ENCODE measurements at regions not wholly inside any gene's neighbourhood (a gene's known extent, or its start where the extent isn't known, plus 50 kb on each side); places are given as distances from the start of the nearest gene placed in this dataset. TPM values are rescaled to one million over a fixed set of nuclear protein-coding genes. Genes with fewer than 3 reads are reported as not detected.
A peak's percentile ranks its signal among the peaks of the same experiment; 100 is the strongest.

DNA sequence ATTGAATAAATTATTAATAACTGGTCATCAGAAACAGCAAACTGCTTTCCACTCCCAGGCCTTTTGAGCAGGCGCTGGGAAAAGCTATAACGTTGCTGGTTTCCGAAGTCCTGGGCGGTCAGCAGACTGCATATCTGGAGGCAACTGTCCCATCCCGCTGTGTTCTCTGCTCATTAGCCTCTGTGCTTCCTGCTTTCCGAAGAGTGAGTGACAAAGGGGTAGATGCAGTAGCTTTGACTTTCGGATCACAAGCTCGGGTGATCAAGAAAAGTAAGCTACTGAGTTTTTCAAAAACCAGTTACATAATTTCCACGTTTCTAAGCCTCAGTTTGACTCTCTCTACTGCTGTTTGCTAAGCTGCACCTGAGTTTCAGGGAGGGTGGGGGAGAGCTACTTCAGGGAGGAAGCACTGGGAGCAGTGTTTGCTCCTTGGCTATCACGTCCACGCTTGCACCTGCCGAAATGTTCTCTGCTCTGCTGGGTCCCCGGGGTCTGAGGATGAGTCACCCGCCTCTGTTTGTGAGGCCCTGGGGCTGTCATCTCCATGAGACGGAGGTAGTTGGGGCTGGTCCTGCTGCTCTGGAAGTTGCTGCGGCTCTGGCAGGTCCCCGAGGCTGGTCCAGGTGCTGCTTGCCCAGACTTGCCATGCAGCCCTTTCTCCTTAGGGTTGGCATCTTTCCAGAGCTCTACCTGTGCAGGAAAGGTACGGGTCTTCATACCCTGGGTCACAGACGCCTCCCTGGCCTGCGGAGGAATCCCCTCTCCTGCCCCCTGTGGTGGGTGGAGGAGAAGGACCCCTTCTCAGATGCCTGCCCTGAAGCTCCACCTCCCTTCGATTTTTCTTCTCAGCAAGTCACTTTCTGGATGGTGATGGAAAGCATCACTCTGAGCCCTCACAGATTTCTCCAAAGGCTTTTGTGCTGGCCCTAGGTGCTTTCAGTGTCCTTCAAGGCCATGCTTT lies 220.0 kb downstream of the QKI start:
- 86 to 89% methylated on average over 17 to 21 of the region's 21 CpGs for WGBS, 2 donors
- Histone ChIP-seq H3K4me3 (no peak overlapping the region), H3K27me3 (peaks cover 0 to 17% of the 10 kb centered on the region in 2 donors), H3K9me3 (peaks cover 0 to 12% (median 0%) of the 10 kb centered on the region in 4 donors), H3K4me1 (peaks cover 0 to 6% (median 0%) of the 10 kb centered on the region in 4 donors), H3K36me3 (no peaks in the 10 kb centered on the region), H3K27ac (no peak overlapping the region)
- TF ChIP-seq, protein P1, sequence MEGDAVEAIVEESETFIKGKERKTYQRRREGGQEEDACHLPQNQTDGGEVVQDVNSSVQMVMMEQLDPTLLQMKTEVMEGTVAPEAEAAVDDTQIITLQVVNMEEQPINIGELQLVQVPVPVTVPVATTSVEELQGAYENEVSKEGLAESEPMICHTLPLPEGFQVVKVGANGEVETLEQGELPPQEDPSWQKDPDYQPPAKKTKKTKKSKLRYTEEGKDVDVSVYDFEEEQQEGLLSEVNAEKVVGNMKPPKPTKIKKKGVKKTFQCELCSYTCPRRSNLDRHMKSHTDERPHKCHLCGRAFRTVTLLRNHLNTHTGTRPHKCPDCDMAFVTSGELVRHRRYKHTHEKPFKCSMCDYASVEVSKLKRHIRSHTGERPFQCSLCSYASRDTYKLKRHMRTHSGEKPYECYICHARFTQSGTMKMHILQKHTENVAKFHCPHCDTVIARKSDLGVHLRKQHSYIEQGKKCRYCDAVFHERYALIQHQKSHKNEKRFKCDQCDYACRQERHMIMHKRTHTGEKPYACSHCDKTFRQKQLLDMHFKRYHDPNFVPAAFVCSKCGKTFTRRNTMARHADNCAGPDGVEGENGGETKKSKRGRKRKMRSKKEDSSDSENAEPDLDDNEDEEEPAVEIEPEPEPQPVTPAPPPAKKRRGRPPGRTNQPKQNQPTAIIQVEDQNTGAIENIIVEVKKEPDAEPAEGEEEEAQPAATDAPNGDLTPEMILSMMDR (IDR thresholded peaks at IDR 0.05): no peak
- TF ChIP-seq POLR2A (IDR thresholded peaks at IDR 0.05) (no peak), EP300 (IDR thresholded peaks at IDR 0.05) (no peak)
- no peak for DNase-seq (ENCODE audit: low spot score in 2 of 2)

DNA sequence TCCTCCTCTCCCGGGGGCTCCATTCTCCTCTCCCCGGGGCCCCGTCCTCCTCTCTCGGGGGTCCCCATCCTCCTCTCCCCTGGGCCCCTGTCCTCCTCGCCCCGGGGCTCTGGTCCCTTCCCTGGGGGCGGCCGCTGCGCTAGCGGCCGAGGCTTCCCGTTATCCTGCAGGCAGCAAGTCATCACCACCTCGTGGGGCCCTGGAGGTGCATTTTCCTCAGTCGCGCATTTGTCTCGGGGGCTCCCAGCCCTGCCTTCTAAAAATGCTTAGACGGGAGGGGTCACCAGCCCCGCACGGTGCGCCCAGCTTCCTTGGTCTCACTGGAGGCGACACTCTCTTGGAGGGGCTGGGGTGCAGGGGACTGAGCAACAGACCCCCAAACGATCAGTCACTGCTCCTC lies 216.5 kb downstream of the QKI start:
- DNase-seq (ENCODE audit: low spot score in 2 of 2): no peak
- 47 to 66% methylated on average over 22 of the region's 22 CpGs for WGBS, 2 donors

DNA sequence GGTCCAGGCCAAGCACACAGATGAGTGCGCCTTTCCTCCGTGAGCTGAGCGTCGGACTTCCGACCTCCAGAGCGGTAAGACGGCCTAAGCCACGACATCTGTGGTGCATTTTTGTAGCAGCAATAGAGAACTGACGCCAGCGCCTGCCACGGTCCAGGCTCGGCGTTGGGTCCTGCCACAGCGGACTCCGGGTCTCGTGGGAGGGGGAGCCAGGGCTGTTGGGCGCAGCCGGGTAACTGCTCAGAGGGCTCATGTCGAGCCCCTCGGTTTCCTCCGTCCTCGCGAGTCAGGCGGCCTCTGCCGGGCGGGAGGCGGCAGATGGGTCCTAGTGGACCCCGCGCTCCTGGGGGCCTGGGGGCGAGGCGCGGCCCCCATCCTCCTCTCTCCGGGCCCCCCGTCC lies 216.1 kb downstream of the QKI start:
- Histone ChIP-seq H3K36me3 (no peaks in the 10 kb centered on the region), H3K4me1 (peaks cover 0 to 6% (median 0%) of the 10 kb centered on the region in 4 donors), H3K4me3 (peak overlapping the region in 1 of 4 donors; percentile 4), H3K9me3 (peaks cover 0 to 16% (median 0%) of the 10 kb centered on the region in 4 donors), H3K27me3 (peaks cover 0 to 17% of the 10 kb centered on the region in 2 donors), H3K27ac (no peak overlapping the region)
- DNase-seq (ENCODE audit: low spot score in 2 of 2): no peak
- WGBS, 2 donors: 21 to 37% methylated on average over 22 to 33 of the region's 34 CpGs
- TF ChIP-seq EP300 (IDR thresholded peaks at IDR 0.05): no peak
- TF ChIP-seq, protein P1 (IDR thresholded peaks at IDR 0.05): no peak
- TF ChIP-seq POLR2A (IDR thresholded peaks at IDR 0.05): no peak

More for the DNA sequence above, 216.5 kb downstream of the QKI start:
- H3K27me3 ChIP-seq: peaks cover 0 to 17% of the 10 kb centered on the region in 2 donors
- peaks cover 0 to 16% (median 0%) of the 10 kb centered on the region in 4 donors for H3K9me3 ChIP-seq
- H3K4me1 ChIP-seq: peaks cover 0 to 6% (median 0%) of the 10 kb centered on the region in 4 donors
- TF ChIP-seq, protein P1 (IDR thresholded peaks at IDR 0.05): no peak
- TF ChIP-seq POLR2A (IDR thresholded peaks at IDR 0.05) (no peak), EP300 (IDR thresholded peaks at IDR 0.05) (no peak)
- H3K36me3 ChIP-seq: no peaks in the 10 kb centered on the region
- no peak overlapping the region for H3K4me3 ChIP-seq
- no peak overlapping the region for H3K27ac ChIP-seq

DNA sequence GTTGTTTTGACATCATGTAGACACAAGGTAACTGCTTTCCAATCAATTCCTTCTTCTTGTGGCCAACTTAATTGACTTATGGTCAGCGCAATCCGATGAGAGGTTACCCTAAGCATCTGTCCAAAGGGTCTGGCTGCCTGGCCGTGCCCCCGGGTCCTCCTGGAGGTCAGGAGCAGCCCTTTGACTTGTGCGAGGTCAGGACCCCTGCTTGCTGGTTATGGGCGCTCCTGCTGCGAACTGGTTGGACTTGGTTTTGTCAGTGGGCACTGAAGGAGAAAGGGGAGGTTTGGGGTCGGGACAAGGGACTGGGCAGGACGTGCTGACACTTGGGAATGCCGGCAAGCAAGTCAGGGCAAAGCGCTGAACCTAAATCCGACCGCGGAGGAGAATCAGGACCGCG lies 215.6 kb downstream of the QKI start:
- H3K9me3 ChIP-seq: peaks cover 0 to 16% (median 0%) of the 10 kb centered on the region in 4 donors
- no peak for DNase-seq (ENCODE audit: low spot score in 2 of 2)
- WGBS, 2 donors: 74 to 78% methylated on average over 16 of the region's 16 CpGs
- H3K27ac ChIP-seq: no peak overlapping the region
- no peaks in the 10 kb centered on the region for H3K36me3 ChIP-seq
- no peak for TF ChIP-seq EP300 (IDR thresholded peaks at IDR 0.05)
- TF ChIP-seq, protein P1 (IDR thresholded peaks at IDR 0.05): no peak
- TF ChIP-seq POLR2A (IDR thresholded peaks at IDR 0.05): no peak
- H3K4me1 ChIP-seq: peaks cover 0 to 6% (median 0%) of the 10 kb centered on the region in 4 donors
- no peak overlapping the region for H3K4me3 ChIP-seq
- peaks cover 0 to 17% of the 10 kb centered on the region in 2 donors for H3K27me3 ChIP-seq

Small RNA genes in the stretch of these regions (small RNA-seq; reads per million reads assigned to genes)
- not detected for gene RN7SL366P

Data from tibial nerve (tissue), 4 donors.